ENCODE measurements at regions not wholly inside any gene's neighbourhood (a gene's known extent, or its start where the extent isn't known, plus 50 kb on each side); places are given as distances from the start of the nearest gene placed in this dataset.

GRCh38 chr18:45444040-45444439 lies 171.2 kb upstream of the SLC14A2 start:
- Histone ChIP-seq H3K27me3 (ENCODE audit: insufficient read depth, low read length) (no peaks in the 10 kb centered on the region), H3K9me3 (ENCODE audit: insufficient read depth, low read depth, low read length) (no peaks in the 10 kb centered on the region), H3K4me3 (ENCODE audit: low read length) (no peak overlapping the region), H3K4me1 (ENCODE audit: insufficient read depth, low read length) (no peaks in the 10 kb centered on the region), H3K36me3 (ENCODE audit: insufficient read depth, low read length) (no peaks in the 10 kb centered on the region), H3K27ac (ENCODE audit: low read depth, low read length) (no peak overlapping the region), H3K9ac (ENCODE audit: low read depth, low read length) (no peak overlapping the region)
- WGBS = 91% methylated on average over 1 of the region's 1 CpG

- Histone ChIP-seq H3K27ac (ENCODE audit: low read depth, low read length) (no peak overlapping the region), H3K4me3 (ENCODE audit: low read length) (no peak overlapping the region), H3K36me3 (ENCODE audit: insufficient read depth, low read length) (no peaks in the 10 kb centered on the region), H3K9me3 (ENCODE audit: insufficient read depth, low read depth, low read length) (no peaks in the 10 kb centered on the region), H3K4me1 (ENCODE audit: insufficient read depth, low read length) (no peaks in the 10 kb centered on the region), H3K9ac (ENCODE audit: low read depth, low read length) (no peak overlapping the region), H3K27me3 (ENCODE audit: insufficient read depth, low read length) (no peaks in the 10 kb centered on the region)
- WGBS = 88% methylated on average over 1 of the region's 2 CpGs
Observed at GRCh38 chr18:45447355-45448265, 167.7 kb upstream of the SLC14A2 start.

GRCh38 chr18:45448871-45449270 lies 166.4 kb upstream of the SLC14A2 start:
- Histone ChIP-seq H3K9me3 (ENCODE audit: insufficient read depth, low read depth, low read length) (no peaks in the 10 kb centered on the region), H3K4me3 (ENCODE audit: low read length) (no peak overlapping the region), H3K9ac (ENCODE audit: low read depth, low read length) (no peak overlapping the region), H3K4me1 (ENCODE audit: insufficient read depth, low read length) (no peaks in the 10 kb centered on the region), H3K36me3 (ENCODE audit: insufficient read depth, low read length) (no peaks in the 10 kb centered on the region), H3K27me3 (ENCODE audit: insufficient read depth, low read length) (no peaks in the 10 kb centered on the region), H3K27ac (ENCODE audit: low read depth, low read length) (no peak overlapping the region)
- 94% methylated on average over 2 of the region's 2 CpGs for WGBS

GRCh38 chr18:45449418-45450227 lies 165.7 kb upstream of the SLC14A2 start:
- WGBS = 92% methylated on average over 8 of the region's 10 CpGs
- H3K4me3 ChIP-seq (ENCODE audit: low read length) = no peak overlapping the region
- no peaks in the 10 kb centered on the region for H3K9me3 ChIP-seq (ENCODE audit: insufficient read depth, low read depth, low read length)
- H3K4me1 ChIP-seq (ENCODE audit: insufficient read depth, low read length) = no peaks in the 10 kb centered on the region
- H3K36me3 ChIP-seq (ENCODE audit: insufficient read depth, low read length) = no peaks in the 10 kb centered on the region
- no peak overlapping the region for H3K27ac ChIP-seq (ENCODE audit: low read depth, low read length)
- no peak overlapping the region for H3K9ac ChIP-seq (ENCODE audit: low read depth, low read length)
- H3K27me3 ChIP-seq (ENCODE audit: insufficient read depth, low read length) = no peaks in the 10 kb centered on the region

- Histone ChIP-seq H3K36me3 (ENCODE audit: insufficient read depth, low read length) (no peaks in the 10 kb centered on the region), H3K27ac (ENCODE audit: low read depth, low read length) (no peak overlapping the region), H3K27me3 (ENCODE audit: insufficient read depth, low read length) (no peaks in the 10 kb centered on the region), H3K4me3 (ENCODE audit: low read length) (no peak overlapping the region), H3K9me3 (ENCODE audit: insufficient read depth, low read depth, low read length) (no peaks in the 10 kb centered on the region), H3K9ac (ENCODE audit: low read depth, low read length) (no peak overlapping the region), H3K4me1 (ENCODE audit: insufficient read depth, low read length) (no peaks in the 10 kb centered on the region)
- WGBS = 89% methylated on average over 5 of the region's 5 CpGs
Observed at GRCh38 chr18:45456090-45457021, 158.9 kb upstream of the SLC14A2 start.

GRCh38 chr18:45458033-45458432 lies 157.2 kb upstream of the SLC14A2 start:
- H3K27me3 ChIP-seq (ENCODE audit: insufficient read depth, low read length) = no peaks in the 10 kb centered on the region
- no peaks in the 10 kb centered on the region for H3K36me3 ChIP-seq (ENCODE audit: insufficient read depth, low read length)
- H3K9me3 ChIP-seq (ENCODE audit: insufficient read depth, low read depth, low read length) = no peaks in the 10 kb centered on the region
- no peak overlapping the region for H3K4me3 ChIP-seq (ENCODE audit: low read length)
- H3K9ac ChIP-seq (ENCODE audit: low read depth, low read length) = no peak overlapping the region
- 96% methylated on average over 1 of the region's 1 CpG for WGBS
- H3K27ac ChIP-seq (ENCODE audit: low read depth, low read length) = no peak overlapping the region
- H3K4me1 ChIP-seq (ENCODE audit: insufficient read depth, low read length) = no peaks in the 10 kb centered on the region

GRCh38 chr18:45462179-45462578 lies 153.1 kb upstream of the SLC14A2 start:
- no peak overlapping the region for H3K4me3 ChIP-seq (ENCODE audit: low read length)
- no peaks in the 10 kb centered on the region for H3K9me3 ChIP-seq (ENCODE audit: insufficient read depth, low read depth, low read length)
- no peak overlapping the region for H3K9ac ChIP-seq (ENCODE audit: low read depth, low read length)
- no peak overlapping the region for H3K27ac ChIP-seq (ENCODE audit: low read depth, low read length)
- H3K36me3 ChIP-seq (ENCODE audit: insufficient read depth, low read length) = no peaks in the 10 kb centered on the region
- H3K4me1 ChIP-seq (ENCODE audit: insufficient read depth, low read length) = no peaks in the 10 kb centered on the region
- H3K27me3 ChIP-seq (ENCODE audit: insufficient read depth, low read length) = no peaks in the 10 kb centered on the region
- WGBS = 90% methylated on average over 5 of the region's 5 CpGs

- Histone ChIP-seq H3K36me3 (ENCODE audit: insufficient read depth, low read length) (no peaks in the 10 kb centered on the region), H3K27me3 (ENCODE audit: insufficient read depth, low read length) (no peaks in the 10 kb centered on the region), H3K9ac (ENCODE audit: low read depth, low read length) (no peak overlapping the region), H3K9me3 (ENCODE audit: insufficient read depth, low read depth, low read length) (no peaks in the 10 kb centered on the region), H3K27ac (ENCODE audit: low read depth, low read length) (no peak overlapping the region), H3K4me1 (ENCODE audit: insufficient read depth, low read length) (no peaks in the 10 kb centered on the region), H3K4me3 (ENCODE audit: low read length) (no peak overlapping the region)
- 98% methylated on average over 6 of the region's 6 CpGs for WGBS
Observed at GRCh38 chr18:45463451-45463850, 151.8 kb upstream of the SLC14A2 start.

- Histone ChIP-seq H3K9ac (ENCODE audit: low read depth, low read length) (no peak overlapping the region), H3K9me3 (ENCODE audit: insufficient read depth, low read depth, low read length) (no peaks in the 10 kb centered on the region), H3K4me3 (ENCODE audit: low read length) (no peak overlapping the region), H3K36me3 (ENCODE audit: insufficient read depth, low read length) (no peaks in the 10 kb centered on the region), H3K27me3 (ENCODE audit: insufficient read depth, low read length) (no peaks in the 10 kb centered on the region), H3K4me1 (ENCODE audit: insufficient read depth, low read length) (no peaks in the 10 kb centered on the region), H3K27ac (ENCODE audit: low read depth, low read length) (no peak overlapping the region)
- 85% methylated on average over 8 of the region's 8 CpGs for WGBS
Observed at GRCh38 chr18:45464619-45465018, 150.7 kb upstream of the SLC14A2 start.

GRCh38 chr18:45467293-45467692 lies 148.0 kb upstream of the SLC14A2 start:
- Histone ChIP-seq H3K4me3 (ENCODE audit: low read length) (no peak overlapping the region), H3K27ac (ENCODE audit: low read depth, low read length) (no peak overlapping the region)

More at GRCh38 chr18:45467293-45467692, 148.0 kb upstream of the SLC14A2 start:
- Histone ChIP-seq H3K27me3 (ENCODE audit: insufficient read depth, low read length) (no peaks in the 10 kb centered on the region), H3K9me3 (ENCODE audit: insufficient read depth, low read depth, low read length) (no peaks in the 10 kb centered on the region), H3K9ac (ENCODE audit: low read depth, low read length) (no peak overlapping the region), H3K36me3 (ENCODE audit: insufficient read depth, low read length) (no peaks in the 10 kb centered on the region), H3K4me1 (ENCODE audit: insufficient read depth, low read length) (no peaks in the 10 kb centered on the region)
- WGBS = 88% methylated on average over 2 of the region's 2 CpGs
